SH-SY5Y (cell line): ENCODE measurements at regions not wholly inside any gene's neighbourhood (a gene's known extent, or its start where the extent isn't known, plus 50 kb on each side); places are given as distances from the start of the nearest gene placed in this dataset.

Source experiments
- GATA2 ChIP-seq: IDR thresholded peaks from 2 replicates; pipeline ENCODE4 v1.6.1; 2011; ENCODE audit warnings: mild to moderate bottlenecking, low read depth, low read length
- GATA3 ChIP-seq: IDR thresholded peaks from 2 replicates; pipeline ENCODE4 v1.6.1; 2011; ENCODE audit warnings: low read depth, mild to moderate bottlenecking, low read length, moderate library complexity

DNA sequence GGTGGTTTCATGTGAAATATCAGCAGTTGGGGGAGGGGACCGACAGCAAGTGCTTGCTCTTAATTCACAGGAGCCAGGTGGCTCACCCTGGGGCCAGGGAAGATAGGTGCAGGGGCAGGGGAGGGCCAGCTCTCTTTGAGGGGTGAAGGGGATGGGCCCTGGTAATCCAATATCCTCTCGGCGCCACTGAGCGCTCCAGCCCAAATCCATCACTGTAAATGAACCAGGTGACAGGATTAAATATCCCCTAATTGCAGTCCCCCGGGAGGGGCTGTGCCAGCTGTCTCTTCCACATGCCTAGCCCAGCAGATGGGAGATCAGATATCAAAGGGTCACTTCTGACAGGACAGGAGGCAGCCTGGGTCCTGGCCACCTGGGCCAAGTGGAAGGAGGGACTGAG, 531.8 kb upstream of the CADM1 start:
- TF ChIP-seq GATA2 (peak; percentile 81), GATA3 (no peak)
